ENCODE measurements at regions not wholly inside any gene's neighbourhood (a gene's known extent, or its start where the extent isn't known, plus 50 kb on each side); places are given as distances from the start of the nearest gene placed in this dataset.
"Not testable (repeated sequence)": the region's sequence is repeated elsewhere in the genome, so short reads cannot be mapped to it uniquely, and the experiment has no call there.

GRCh38 chr1:112849425-112850033 lies 106.5 kb downstream of the SLC16A1 start:
- H3K4me3 ChIP-seq, result peak overlapping the region; percentile 14 to 23
- TF ChIP-seq, protein P1, sequence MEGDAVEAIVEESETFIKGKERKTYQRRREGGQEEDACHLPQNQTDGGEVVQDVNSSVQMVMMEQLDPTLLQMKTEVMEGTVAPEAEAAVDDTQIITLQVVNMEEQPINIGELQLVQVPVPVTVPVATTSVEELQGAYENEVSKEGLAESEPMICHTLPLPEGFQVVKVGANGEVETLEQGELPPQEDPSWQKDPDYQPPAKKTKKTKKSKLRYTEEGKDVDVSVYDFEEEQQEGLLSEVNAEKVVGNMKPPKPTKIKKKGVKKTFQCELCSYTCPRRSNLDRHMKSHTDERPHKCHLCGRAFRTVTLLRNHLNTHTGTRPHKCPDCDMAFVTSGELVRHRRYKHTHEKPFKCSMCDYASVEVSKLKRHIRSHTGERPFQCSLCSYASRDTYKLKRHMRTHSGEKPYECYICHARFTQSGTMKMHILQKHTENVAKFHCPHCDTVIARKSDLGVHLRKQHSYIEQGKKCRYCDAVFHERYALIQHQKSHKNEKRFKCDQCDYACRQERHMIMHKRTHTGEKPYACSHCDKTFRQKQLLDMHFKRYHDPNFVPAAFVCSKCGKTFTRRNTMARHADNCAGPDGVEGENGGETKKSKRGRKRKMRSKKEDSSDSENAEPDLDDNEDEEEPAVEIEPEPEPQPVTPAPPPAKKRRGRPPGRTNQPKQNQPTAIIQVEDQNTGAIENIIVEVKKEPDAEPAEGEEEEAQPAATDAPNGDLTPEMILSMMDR (IDR thresholded peaks at IDR 0.05), result no peak
- peaks cover 9 to 10% of the 10 kb centered on the region in 2 donors for H3K4me1 ChIP-seq
- no peaks in the 10 kb centered on the region for H3K9me3 ChIP-seq
- H3K36me3 ChIP-seq, result no peaks in the 10 kb centered on the region
- H3K27me3 ChIP-seq, result peaks cover 23 to 65% of the 10 kb centered on the region in 2 donors
- ATAC-seq (peak; percentile 37), DNase-seq (peak in 2 of 4 donors; percentile 17 to 42)
- intact Hi-C loops (cut with DNase I), result no loop called here
- no peak overlapping the region for H3K27ac ChIP-seq

GRCh38 chr1:112841825-112842224 lies 114.2 kb downstream of the SLC16A1 start:
- Histone ChIP-seq H3K9me3 (no peaks in the 10 kb centered on the region), H3K4me1 (peaks cover 0 to 13% of the 10 kb centered on the region in 2 donors), H3K4me3 (no peak overlapping the region), H3K36me3 (no peaks in the 10 kb centered on the region), H3K27ac (no peak overlapping the region), H3K27me3 (peaks cover 0 to 9% of the 10 kb centered on the region in 2 donors)
- intact Hi-C loops (cut with DNase I), result no loop called here
- TF ChIP-seq, protein P1 (IDR thresholded peaks at IDR 0.05), result no peak
- peak; percentile 57 for ATAC-seq
- DNase-seq, result no peak

DNA sequence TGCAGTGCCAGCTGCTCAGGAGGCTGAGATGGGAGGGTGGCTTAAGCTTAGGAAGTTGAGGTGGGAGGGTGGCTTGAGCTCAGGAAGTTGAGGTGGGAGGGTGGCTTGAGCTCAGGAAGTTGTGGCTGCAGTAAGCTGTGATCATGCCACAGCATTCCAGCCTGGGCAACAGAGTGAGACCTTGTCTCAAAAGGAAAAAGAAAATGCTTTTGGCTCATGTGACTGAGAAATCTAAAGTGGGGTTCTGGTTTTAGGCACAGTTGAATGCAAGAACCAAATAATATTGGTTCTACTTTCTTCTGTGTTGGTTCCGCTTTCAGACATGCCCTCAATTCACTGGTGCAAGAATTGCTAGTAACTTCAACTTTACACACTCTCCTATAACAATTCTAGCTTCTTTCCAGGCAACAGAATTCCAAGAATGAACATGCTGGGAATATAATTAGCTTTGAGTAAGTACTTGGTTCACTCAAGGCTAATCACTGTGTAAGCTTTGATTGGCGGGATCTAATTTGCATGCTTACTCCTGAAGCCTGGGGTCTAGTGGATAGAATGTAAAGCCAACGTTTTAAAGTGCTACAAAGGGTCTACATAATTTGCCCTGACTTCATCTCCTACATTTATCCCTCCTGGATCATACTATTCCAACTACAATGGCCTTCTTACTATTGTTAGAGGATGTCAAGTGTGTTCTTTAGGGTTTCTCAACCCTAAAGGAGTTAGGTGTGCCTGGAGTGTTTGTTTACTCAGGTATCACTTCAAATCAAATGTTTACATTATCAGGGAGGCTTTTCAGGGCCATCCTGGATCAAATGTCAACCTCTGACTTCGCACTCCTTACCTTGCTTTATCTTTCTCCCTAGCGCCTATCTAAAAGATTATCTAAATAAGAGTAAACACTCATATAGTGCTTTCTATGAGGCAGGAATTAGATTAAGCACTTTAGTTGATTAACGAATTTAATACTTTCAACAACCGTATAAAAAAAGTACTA lies 115.1 kb downstream of the SLC16A1 start:
- ATAC-seq, result peak; percentile 74
- H3K36me3 ChIP-seq, result no peaks in the 10 kb centered on the region
- TF ChIP-seq, protein P1 (IDR thresholded peaks at IDR 0.05), result no peak
- DNase-seq, result peak in 1 of 4 donors; percentile 39
- H3K27me3 ChIP-seq, result peaks cover 0 to 9% of the 10 kb centered on the region in 2 donors
- intact Hi-C loops (cut with DNase I), result no loop called here
- H3K9me3 ChIP-seq, result no peaks in the 10 kb centered on the region
- no peak overlapping the region for H3K27ac ChIP-seq
- no peak overlapping the region for H3K4me3 ChIP-seq
- H3K4me1 ChIP-seq, result peaks cover 0 to 13% of the 10 kb centered on the region in 2 donors

- intact Hi-C loops (cut with DNase I), result no loop called here
- TF ChIP-seq, protein P1 (IDR thresholded peaks at IDR 0.05), result no peak
- H3K4me1 ChIP-seq, result peaks cover 0 to 13% of the 10 kb centered on the region in 2 donors
- H3K4me3 ChIP-seq, result no peak overlapping the region
- H3K36me3 ChIP-seq, result no peaks in the 10 kb centered on the region
- peak in 1 of 4 donors; percentile 38 for DNase-seq
- no peak overlapping the region for H3K27ac ChIP-seq
- peak; percentile 13 for ATAC-seq
- no peaks in the 10 kb centered on the region for H3K9me3 ChIP-seq
- H3K27me3 ChIP-seq, result peaks cover 0 to 3% of the 10 kb centered on the region in 2 donors
Measured at GRCh38 chr1:112836642-112837041, 119.4 kb downstream of the SLC16A1 start.

DNA sequence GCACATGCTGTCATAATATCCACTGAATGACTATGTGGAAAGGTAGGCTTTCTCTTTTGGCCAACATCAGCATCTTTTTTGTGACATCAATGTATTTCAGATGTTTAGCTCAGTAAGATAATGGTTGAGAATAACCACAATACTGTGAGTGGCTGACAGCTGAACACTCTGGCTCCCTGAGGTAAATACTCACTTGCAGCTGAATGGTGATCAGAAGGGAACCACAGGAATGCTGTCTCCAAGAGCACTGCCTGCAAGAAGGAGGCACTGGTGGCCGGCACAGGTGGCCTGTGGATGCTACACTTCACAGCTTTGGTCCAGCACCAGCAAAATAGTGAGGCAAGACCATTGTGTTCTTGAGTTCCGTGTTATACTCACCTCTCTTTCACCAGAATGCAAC lies 118.7 kb upstream of the PPM1J start:
- intact Hi-C loops (cut with DNase I), result no loop called here
- Histone ChIP-seq H3K4me1 (no peaks in the 10 kb centered on the region), H3K9me3 (no peaks in the 10 kb centered on the region), H3K4me3 (no peak overlapping the region), H3K27me3 (no peaks in the 10 kb centered on the region), H3K27ac (no peak overlapping the region), H3K36me3 (no peaks in the 10 kb centered on the region)
- DNase-seq, result no peak
- TF ChIP-seq, protein P1 (IDR thresholded peaks at IDR 0.05), result no peak
- no peak for ATAC-seq

GRCh38 chr1:112832259-112832658 lies 117.1 kb upstream of the PPM1J start:
- H3K36me3 ChIP-seq; H3K4me1 ChIP-seq; ATAC-seq; H3K27ac ChIP-seq; H3K4me3 ChIP-seq; H3K27me3 ChIP-seq; DNase-seq; H3K9me3 ChIP-seq; intact Hi-C loops (cut with DNase I): not testable (repeated sequence)

DNA sequence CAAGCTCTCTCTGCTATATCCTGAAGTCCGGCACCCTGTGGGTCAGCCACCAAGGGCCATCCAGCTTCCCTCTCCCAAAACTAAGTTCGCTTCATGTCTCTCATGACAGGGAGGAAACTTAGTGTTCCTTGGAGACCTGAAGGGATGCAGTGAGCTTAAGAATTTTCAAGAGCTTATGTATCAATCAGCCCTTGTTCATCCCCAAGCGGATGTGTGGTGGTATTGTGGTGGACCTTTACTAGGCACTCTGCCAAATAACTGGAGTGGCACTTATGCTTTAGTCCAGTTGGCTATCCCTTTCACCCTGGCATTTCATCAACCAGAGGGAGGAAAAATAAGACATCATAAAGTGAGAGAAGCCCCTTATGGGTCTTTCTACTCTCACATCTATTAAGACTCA lies 114.6 kb upstream of the PPM1J start:
- H3K27me3 ChIP-seq; H3K9me3 ChIP-seq; intact Hi-C loops (cut with DNase I); H3K27ac ChIP-seq; H3K4me1 ChIP-seq; H3K4me3 ChIP-seq; H3K36me3 ChIP-seq; ATAC-seq; DNase-seq: not testable (repeated sequence)
